ENCODE measurements at regions not wholly inside any gene's neighbourhood (a gene's known extent, or its start where the extent isn't known, plus 50 kb on each side); places are given as distances from the start of the nearest gene placed in this dataset.

GRCh38 chr6:19597809-19598320, 239.3 kb upstream of the ID4 start:
- TF ChIP-seq CTCF (IDR thresholded peaks at IDR 0.05), result no peak
- no peak for TF ChIP-seq POLR2AphosphoS5 (IDR thresholded peaks at IDR 0.05)
- TF ChIP-seq POLR2A (IDR thresholded peaks at IDR 0.05), result no peak

All from sigmoid colon (tissue), 4 donors.